ENCODE measurements at regions not wholly inside any gene's neighbourhood (a gene's known extent, or its start where the extent isn't known, plus 50 kb on each side); places are given as distances from the start of the nearest gene placed in this dataset.

- H3K9ac ChIP-seq (ENCODE audit: low read length), result no peak overlapping the region
- H3K4me3 ChIP-seq (ENCODE audit: low read length), result no peak overlapping the region
- H2AFZ ChIP-seq (ENCODE audit: low read depth, low read length), result no peak overlapping the region
- no peaks in the 10 kb centered on the region for H3K36me3 ChIP-seq (ENCODE audit: insufficient read depth, low read length)
- H3K9me2 ChIP-seq (ENCODE audit: insufficient read depth, low read length), result no peaks in the 10 kb centered on the region
- no peaks in the 10 kb centered on the region for H4K20me1 ChIP-seq (ENCODE audit: insufficient read depth)
- no peak overlapping the region for H3K4me2 ChIP-seq (ENCODE audit: low read length)
- TF ChIP-seq TAF1 (IDR thresholded peaks at IDR 0.05; ENCODE audit: low read depth), result no peak
- TF ChIP-seq EZH2 (IDR thresholded peaks at IDR 0.05; ENCODE audit: borderline replicate concordance, insufficient read depth, low read length, poor library complexity, severe bottlenecking), result no peak
- TF ChIP-seq SMC3 (conservative IDR thresholded peaks at IDR 0.05; ENCODE audit: poor library complexity), result no peak
- TF ChIP-seq POLR2AphosphoS5 (IDR thresholded peaks at IDR 0.05), result no peak
- TF ChIP-seq MXI1 (conservative IDR thresholded peaks at IDR 0.05; ENCODE audit: poor library complexity, severe bottlenecking), result no peak
- no peak for TF ChIP-seq CTCF (IDR thresholded peaks at IDR 0.05; ENCODE audit: poor library complexity, severe bottlenecking)
- no peak for TF ChIP-seq RAD21 (conservative IDR thresholded peaks at IDR 0.05)
- TF ChIP-seq REST (IDR thresholded peaks at IDR 0.05; ENCODE audit: borderline replicate concordance), result no peak
- no peak for TF ChIP-seq EP300 (conservative IDR thresholded peaks at IDR 0.05; ENCODE audit: poor library complexity, severe bottlenecking)
- H3K9me3 ChIP-seq (ENCODE audit: low read length), result no peaks in the 10 kb centered on the region
- no peak overlapping the region for H3K27ac ChIP-seq (ENCODE audit: low read length)
- H3K27me3 ChIP-seq (ENCODE audit: insufficient read depth, low read depth, low read length), result no peaks in the 10 kb centered on the region
- no peaks in the 10 kb centered on the region for H3K79me2 ChIP-seq (replicated peaks; ENCODE audit: insufficient read depth, low read length)
- no peaks in the 10 kb centered on the region for H3F3A ChIP-seq (ENCODE audit: insufficient read depth, low read length, poor library complexity, severe bottlenecking)
Observed at GRCh38 chr12:118827047-118827446, 154.3 kb upstream of the SRRM4 start.

- Histone ChIP-seq H3K9ac (ENCODE audit: low read length) (no peak overlapping the region), H3K36me3 (ENCODE audit: insufficient read depth, low read length) (no peaks in the 10 kb centered on the region), H3K27me3 (ENCODE audit: insufficient read depth, low read depth, low read length) (no peaks in the 10 kb centered on the region), H3K79me2 (replicated peaks; ENCODE audit: insufficient read depth, low read length) (no peaks in the 10 kb centered on the region), H3K4me3 (ENCODE audit: low read length) (no peak overlapping the region), H3K27ac (ENCODE audit: low read length) (no peak overlapping the region), H3K9me3 (ENCODE audit: low read length) (no peaks in the 10 kb centered on the region), H3F3A (ENCODE audit: insufficient read depth, low read length, poor library complexity, severe bottlenecking) (no peaks in the 10 kb centered on the region), H3K4me2 (ENCODE audit: low read length) (no peak overlapping the region), H3K9me2 (ENCODE audit: insufficient read depth, low read length) (no peaks in the 10 kb centered on the region), H4K20me1 (ENCODE audit: insufficient read depth) (no peaks in the 10 kb centered on the region), H2AFZ (ENCODE audit: low read depth, low read length) (no peak overlapping the region)
- TF ChIP-seq REST (IDR thresholded peaks at IDR 0.05; ENCODE audit: borderline replicate concordance), result no peak
- TF ChIP-seq TAF1 (IDR thresholded peaks at IDR 0.05; ENCODE audit: low read depth), result no peak
- peak; percentile 39 for TF ChIP-seq SMC3 (conservative IDR thresholded peaks at IDR 0.05; ENCODE audit: poor library complexity)
- no peak for TF ChIP-seq EP300 (conservative IDR thresholded peaks at IDR 0.05; ENCODE audit: poor library complexity, severe bottlenecking)
- TF ChIP-seq MXI1 (conservative IDR thresholded peaks at IDR 0.05; ENCODE audit: poor library complexity, severe bottlenecking), result no peak
- TF ChIP-seq CTCF (IDR thresholded peaks at IDR 0.05; ENCODE audit: poor library complexity, severe bottlenecking), result peak; percentile 31
- no peak for TF ChIP-seq EZH2 (IDR thresholded peaks at IDR 0.05; ENCODE audit: borderline replicate concordance, insufficient read depth, low read length, poor library complexity, severe bottlenecking)
- TF ChIP-seq POLR2AphosphoS5 (IDR thresholded peaks at IDR 0.05), result no peak
- TF ChIP-seq RAD21 (conservative IDR thresholded peaks at IDR 0.05), result peak; percentile 44
Observed at GRCh38 chr12:118827606-118828005, 153.7 kb upstream of the SRRM4 start.
